HG02642 (cell line): ENCODE measurements at regions not wholly inside any gene's neighbourhood (a gene's known extent, or its start where the extent isn't known, plus 50 kb on each side); places are given as distances from the start of the nearest gene placed in this dataset.
"Not testable (repeated sequence)": the region's sequence is repeated elsewhere in the genome, so short reads cannot be mapped to it uniquely, and the experiment has no call there.

Experiments
- ATAC-seq: cut with Tn5 transposase; IDR thresholded peaks from one replicate; pipeline ENCODE4 v1.9.1; 2021; ENCODE audit warnings: mild to moderate bottlenecking; ENCODE audit not compliant: unreplicated experiment, poor library complexity

DNA sequence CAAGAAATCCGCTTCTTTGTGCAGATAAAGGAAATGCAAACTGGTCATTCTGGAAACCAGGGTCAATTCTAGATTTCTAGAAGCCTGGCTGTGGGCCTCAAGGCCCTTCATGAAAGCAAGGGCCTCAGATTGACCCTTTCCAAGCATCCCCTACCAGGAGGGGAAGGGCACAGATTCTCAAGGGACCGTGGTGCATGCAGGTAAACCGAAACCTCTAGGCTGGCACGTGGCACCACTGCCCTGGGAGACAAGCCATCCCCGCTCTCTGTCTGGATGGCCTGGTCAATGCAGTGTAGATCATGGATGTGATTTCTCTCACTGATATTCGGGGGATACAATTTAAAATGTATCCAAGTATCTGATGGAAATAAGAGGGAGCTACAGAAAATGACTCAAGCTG, 69.4 kb downstream of the TOMM20 start:
- no peak for ATAC-seq

DNA sequence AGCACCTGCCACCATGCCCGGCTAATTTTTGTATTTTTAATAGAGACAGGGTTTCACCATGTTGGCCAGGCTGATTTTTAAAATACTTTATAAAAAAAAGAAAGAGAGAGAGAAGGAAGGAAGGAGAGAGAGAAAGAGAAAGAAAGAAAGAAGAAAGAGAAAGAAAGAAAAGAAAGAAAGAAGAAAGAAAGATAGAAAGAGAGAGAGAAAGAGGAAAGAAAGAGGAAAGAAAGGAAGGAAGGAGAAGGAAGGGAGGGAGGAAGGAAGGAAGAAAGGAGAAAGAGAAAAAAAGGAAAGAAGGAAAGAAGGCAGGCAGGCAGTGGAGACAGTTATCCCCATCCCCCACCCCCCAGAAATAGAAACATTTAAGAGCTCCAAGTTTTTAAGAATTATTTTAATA, 69.9 kb downstream of the TOMM20 start:
- no peak for ATAC-seq

DNA sequence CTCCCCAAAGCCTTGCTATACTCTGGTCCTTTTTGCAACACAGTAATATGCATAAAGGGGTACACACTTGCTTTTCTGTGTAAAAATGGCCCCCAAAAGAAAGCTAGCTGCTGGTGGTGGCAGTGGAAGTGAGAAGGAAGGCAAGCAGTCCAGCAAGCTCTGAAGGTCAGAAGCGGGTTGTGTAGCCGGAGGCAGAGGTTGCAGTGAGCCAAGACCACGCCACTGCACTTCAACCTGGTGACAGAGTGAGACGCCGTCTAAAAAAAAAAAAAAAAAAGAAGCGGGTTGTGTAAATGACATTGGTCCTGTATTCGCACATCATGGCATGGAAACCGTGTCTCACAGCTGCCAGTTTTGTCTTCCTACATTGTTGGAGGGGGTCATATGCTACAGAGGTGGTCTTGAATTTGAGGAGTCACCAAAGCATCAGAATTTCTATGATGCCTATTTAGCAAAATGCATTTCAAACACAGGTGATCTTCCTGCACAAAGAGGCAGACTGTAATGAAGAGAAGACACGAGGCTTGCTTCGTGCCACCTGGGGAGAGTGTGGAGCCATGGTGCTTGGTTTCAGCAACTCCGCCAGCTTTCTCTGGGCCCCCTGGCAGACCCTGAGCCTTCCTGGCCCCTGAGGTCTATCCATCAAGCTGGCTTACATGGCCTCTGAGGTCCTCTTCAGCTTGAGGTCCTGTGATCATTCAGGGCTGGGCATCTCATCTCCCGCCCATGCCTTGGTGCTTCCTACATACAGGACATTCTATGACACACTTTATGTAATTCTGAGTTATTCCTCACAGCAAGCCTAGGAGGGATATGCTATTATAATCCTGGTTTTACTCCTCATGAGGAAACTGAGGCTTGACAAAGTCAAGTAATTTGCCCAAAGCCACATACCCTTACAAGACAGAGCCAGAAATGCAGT, 71.0 kb downstream of the TOMM20 start:
- no peak for ATAC-seq

DNA sequence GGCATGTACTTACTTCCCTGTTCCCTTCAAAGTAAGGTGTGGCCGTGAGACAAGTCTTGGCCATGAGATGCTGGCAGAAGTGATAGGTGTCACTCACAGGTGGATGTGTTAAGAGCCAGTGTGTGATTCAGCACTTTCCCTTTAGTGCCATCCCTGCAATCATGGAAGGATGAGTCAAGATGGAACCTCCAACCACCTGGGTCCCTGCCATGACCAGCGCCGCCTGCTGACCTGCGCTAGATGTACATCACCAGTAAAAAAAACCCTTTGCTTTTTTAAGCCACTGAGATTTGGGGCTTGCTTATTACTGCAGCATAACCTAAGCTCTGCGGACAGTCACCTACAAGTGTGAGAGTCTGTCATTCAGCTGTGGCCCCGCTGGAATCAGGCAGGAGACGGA, 71.7 kb downstream of the TOMM20 start:
- ATAC-seq, result no peak

DNA sequence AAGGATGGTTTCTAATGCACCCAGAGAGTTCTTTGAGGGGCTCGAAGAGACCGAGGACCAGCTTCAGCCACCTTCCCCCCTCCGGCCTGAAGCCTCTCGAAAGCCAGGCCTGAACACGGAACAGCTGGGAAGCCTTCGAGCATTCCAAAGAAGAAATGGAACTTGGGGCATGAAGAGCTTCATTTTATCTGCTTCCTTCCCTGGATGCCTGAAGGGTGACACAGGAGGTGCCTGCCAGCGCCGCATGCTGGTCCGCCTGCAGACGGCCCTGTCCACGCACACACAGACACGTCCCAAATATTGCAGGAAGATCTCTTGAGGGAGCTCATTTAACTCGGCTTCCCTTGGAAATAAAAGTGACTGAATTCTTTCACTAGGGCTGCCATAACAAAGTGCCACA, 73.7 kb downstream of the TOMM20 start:
- ATAC-seq, result no peak

DNA sequence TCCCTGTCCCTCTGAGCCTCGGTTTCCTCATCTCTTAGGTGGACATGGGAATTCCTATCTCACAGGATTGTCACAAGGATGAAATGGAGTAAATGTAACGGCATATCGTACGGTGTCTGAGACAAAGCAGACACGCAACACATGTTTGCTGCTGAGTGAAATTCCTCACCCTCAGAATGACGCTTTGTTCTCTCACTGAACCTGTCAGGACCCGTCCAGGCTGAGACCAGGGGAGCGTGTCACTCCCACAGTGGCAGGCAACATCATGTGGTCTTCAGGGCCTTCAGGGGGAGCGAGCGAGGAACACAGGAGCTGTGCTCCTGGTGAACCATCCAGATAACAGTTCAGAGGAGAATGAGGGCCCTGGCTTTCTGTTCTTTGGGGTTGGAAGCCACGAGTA, 74.2 kb downstream of the TOMM20 start:
- ATAC-seq, result no peak

DNA sequence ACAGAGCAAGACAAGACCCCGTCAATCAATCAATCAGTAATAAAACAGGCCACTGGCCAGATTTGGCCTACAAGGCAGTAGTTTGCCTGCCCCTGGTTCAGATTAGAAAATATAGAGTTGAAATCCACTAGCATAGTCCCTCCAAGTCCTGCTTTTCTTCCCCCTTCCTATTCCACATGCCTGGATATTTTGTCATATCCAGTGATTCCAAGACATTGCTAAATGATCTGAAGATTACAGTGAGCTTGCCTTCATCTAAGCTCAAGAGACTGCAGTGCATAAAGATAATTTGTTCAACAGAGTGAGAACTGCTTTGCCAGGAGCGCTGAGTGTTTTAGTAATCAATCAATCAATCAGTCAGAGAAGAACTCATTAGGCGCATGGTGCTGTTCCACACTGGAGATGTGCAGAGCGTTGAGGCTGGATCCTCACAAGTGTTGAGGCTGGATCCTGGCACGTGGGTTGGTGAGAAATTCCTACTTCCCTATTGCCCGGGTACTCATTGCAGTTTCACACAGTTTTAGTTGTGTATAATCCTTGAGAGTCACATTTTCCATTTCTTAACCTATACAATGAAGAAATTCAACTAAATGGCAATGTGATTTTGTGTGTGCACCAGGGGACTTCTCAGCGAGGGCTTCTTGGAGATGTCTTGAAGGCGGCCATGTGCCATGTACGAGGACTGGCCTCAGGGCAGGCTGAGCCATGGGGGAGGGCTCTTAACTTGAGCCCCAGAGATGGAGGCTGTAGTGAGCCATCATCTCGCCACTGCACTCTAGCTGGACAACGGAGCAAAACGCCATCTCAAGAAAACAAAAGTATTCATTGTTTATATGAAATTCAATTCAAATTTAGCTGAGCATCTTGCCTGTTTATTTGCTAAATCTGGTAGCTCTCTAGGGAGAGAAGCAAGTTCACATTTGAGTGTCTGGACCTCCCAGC, 76.3 kb downstream of the TOMM20 start:
- no peak for ATAC-seq

DNA sequence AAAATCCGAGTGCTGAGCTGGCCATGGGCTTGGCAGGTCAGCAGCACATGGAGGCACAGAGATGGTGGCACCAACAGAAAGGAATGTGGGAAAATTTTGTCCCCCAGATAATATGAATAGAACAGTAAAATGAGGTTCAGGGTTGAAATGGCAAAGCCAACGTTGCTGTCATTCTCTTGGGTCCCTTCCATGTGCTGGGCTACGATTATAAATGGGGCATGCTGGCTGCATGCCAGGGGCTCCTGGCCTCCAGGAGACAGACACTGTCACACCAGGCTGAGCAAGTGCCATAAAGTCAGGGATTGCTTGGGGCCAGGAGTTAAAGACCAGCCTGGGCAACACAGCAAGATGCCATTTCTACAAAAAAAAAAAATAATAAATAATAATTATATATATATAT, 77.1 kb downstream of the TOMM20 start:
- ATAC-seq, result no peak

DNA sequence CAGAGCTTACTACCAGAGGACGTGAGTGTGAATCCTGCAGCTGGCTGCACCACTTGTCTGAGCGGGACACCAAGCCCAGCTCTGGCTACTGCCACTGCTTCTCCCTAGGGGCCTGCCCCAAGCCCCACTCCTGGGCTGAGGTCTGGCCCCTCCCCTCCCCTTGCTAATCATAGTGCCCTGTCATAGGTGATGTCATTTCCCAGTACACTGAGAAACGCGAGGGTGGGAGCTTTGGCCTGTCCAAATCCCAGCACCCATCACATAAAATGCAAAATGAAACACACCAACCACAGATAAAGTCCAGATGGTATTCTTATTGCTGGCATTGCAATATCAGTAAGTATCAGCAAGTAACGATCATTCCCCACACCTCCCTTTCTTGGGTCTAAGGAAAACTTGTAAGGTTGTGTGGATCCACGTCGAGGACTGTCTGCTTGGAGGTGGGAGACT, 77.7 kb downstream of the TOMM20 start:
- ATAC-seq, result peak; percentile 45

DNA sequence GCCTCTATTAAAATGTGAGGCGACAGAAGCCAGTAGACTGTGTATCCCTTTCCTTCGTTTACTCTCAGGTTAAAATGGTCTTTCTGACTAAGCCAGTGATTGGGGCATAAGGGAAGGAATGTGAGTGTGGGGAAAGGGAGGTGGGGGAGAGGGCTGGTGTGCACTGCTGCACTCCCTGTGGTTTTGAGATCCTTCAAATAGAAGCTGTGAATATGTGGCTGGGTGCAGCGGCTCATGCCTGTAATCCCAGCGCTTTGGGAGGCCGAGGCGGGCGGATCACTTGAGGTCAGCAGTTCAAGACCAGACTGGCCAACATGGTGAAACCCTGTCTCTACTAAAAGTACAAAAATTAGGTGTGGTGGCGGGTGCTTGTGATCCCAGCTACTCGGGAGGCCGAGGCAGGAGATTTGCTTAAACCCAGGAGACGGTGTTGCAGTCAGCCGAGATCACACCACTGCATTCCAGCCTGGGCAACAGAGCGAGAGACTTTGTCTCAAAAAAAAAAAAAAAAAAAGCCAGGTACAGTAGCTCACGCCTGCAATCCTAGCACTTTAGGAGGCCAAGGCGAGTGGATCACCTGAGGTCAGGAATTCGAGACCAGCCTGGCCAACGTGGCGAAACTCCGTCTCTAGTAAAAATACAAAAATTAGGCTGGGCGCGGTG, 78.8 kb downstream of the TOMM20 start:
- not testable (repeated sequence) for ATAC-seq

DNA sequence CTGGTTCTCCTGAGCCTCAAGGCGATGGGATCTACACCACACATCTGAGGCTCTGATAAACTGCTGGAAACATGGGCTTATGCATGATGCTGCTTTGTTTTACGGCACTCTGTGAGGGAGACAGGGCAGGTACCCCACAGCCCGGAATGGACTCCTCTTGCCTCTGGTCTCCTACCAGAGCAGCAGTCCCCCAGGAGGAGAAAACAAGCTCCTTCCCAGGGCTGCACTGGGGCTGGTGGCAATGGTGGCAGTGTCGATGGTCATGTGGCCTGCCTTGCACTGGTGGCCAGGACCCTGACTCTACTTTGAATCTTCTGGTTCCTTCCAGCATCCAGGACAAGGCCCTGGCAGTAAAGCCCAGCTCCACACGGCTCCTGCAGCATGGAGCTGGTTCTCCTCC, 79.4 kb downstream of the TOMM20 start:
- ATAC-seq, result no peak

DNA sequence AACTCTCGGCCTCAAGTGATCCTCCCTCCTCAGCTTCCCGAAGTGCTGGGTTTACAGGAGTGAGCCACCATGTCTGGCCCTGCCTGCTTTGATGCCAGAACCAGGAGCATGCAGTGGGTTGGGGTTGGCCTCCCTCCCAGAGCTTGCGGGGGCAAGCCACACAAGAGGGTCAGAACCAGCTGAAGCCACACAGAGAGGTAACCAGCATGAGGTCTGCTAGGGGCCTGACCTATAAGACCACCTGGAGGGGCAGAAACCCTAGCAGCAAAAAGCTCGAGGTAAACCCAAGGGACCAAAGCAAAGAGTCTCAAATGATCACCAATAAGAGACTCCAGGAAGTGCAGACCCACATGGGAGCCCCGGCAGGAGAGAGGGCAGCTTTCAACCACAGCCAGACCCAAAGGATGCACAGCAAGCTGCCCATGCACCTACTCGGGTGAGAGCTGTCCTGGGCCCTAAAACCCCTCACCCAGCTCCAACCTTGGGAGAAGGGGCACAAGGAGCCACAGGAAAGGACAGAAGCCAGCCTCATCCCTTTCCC, 81.2 kb downstream of the TOMM20 start:
- no peak for ATAC-seq

DNA sequence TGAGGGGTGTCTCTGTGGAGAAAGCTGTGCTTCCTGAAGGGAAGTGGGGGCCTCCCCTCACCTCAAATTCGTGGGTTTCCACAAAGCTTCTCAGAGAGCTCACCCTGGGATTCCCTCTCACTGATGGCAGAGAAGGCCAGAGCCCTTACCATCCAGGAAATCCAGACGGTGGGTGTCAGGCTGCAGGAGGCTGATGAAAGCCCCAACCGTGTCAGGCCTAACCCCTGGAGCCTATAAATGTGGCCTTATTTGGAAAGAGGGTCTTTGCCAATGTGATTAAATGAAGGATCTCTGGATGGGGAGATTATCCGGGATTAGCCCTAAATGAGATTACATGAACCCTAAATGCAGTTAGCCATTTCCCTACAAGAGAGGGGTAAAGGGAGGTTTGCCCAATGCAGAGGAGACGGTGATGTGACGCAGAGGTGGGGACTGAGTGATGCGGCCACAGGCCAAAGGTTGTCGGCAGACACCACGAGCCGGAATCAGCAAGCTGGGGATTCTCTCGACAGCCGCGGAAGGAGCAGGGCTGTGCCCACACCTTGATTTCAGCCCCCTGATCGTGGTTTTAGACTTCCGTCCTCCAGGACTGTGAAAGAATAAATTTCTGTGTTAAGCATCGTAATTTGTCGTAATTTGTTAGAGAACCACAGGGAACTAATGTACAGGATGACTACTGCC, 82.6 kb downstream of the TOMM20 start:
- no peak for ATAC-seq

DNA sequence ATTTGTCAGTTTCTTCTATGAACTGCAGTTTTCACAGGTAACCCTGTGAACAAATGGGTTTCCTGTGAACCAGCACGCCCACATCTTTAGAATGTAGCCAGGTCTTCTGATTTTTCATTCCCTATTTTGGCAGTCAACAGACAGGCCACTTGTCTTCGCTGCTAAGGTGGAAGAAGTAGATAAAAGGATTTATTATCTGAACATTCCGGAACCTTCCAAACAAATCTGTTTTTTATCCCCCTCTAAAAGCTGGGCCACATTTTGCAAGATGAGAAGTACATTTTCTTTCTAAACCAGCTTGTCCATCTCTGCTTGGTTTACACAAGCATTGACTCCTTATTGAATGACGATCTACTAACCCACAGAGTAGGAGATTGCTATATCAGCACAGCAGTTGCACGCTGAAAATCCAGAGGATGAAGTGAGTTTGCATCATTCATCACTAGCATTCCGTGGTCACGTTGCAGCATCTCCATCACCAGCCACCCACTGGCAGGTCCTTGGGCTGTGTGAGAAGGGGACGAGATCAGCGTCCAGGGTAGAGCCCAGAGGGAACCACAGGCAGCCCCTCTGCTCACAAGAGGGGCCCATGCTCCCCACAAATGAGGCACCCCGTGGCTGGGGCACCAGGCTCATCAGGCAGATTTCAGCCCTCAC, 83.5 kb downstream of the TOMM20 start:
- ATAC-seq, result no peak

DNA sequence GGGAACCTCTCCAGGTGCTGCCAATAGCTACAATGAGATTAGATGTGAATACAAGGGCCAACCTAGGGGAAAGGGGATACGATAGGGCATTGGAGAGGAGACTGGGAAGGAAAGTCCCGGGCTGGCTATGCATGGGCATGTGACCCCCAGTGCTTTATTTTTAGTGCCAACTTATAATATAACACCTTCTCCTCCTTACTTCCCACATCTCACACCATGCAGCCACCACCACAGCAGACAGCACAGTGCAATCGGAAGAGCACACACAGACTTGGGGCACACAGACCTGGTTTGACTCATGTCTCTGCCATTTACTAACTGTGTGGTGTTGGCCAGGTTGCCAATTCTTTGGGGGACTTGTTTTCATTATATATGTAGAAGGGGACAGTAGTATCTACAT, 85.4 kb downstream of the TOMM20 start:
- no peak for ATAC-seq

DNA sequence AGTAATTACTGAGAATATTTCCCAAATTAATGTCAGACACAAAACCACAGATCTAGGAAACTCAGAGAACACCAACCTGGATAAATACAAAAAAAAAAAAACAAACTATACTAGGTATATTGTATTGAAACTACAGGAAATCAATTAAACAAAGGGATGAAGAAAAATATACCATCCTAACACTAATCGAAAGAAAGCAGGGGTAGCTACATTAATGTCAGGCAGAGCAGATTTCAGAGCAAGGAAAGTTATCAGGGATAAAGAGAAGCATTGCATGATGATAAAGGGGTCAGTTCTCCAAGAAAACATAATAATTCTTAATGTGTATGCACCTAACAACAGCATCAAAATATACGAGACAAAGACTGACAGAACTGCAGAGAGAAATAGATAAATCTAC, 89.9 kb downstream of the TOMM20 start:
- no peak for ATAC-seq

DNA sequence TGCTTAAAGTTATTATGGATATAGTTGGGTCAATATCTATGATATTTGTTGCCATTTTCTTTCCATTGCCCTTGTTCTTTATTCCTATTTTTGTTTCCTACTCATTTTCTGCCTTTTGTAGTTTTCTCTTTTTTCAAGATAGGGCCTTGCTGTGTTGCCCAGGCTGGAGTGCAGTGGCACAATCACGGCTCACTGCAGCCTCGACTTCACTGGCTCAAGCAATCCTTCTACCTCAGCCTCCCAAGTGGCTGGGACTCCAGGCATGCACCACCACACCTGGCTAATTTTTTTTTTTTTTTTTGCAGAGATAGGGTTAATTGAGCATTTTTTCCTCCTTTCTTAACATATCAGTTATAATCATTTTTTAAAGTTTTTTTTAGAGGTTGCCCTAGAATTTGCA, 92.7 kb downstream of the TOMM20 start:
- no peak for ATAC-seq

DNA sequence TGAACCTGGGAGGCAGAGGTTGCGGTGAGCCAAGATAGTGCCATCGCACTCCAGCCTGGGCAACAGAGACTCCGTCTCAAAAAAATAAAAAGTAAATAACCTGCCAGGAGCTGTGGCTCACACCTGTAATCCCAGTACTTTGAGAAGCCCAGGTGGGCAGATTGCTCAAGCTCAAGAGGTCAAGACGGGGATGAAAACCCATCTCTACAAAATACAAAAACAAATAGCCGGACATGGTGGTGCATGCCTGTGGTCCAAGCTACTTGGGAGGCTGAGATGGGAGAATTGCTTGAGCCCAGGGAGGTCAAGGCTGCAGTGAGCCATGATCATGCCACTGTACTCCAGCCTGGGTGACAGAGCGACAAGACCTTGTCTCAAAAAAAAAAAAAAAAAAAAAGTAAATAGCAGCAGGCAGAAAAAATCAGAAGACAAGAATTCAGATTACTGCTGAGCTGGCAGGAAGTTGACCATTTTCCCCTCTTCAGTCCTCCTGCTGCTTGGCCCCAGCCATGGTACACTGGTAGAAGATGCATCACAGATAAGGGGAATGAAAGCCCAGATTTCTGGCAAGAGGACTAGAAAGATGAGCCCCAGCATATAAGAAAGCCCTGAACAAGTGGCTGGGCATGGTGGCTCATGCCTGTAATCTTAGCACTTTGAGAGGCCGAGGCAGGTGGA, 97.6 kb downstream of the TOMM20 start:
- no peak for ATAC-seq

DNA sequence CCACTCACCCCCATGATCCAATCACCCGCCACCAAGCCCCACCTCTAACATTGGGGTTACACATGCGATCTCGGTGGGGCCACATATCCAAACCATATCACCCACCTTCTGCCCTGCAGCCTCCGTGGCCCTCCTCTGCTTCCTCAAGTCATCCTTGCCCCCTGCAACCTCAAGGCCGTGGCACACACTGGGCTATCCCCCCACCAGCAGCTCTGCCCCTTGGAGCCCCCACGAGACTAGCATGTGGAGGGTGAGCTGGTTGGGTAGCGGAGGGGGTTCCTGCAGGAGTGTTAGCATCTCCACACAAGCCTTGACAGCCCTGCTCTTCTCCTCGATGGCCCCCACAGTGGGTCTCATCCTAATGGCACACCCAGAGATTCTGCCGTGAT, 100.8 kb downstream of the TOMM20 start:
- ATAC-seq, result no peak
